ENCODE measurements at regions not wholly inside any gene's neighbourhood (a gene's known extent, or its start where the extent isn't known, plus 50 kb on each side); places are given as distances from the start of the nearest gene placed in this dataset.

DNA sequence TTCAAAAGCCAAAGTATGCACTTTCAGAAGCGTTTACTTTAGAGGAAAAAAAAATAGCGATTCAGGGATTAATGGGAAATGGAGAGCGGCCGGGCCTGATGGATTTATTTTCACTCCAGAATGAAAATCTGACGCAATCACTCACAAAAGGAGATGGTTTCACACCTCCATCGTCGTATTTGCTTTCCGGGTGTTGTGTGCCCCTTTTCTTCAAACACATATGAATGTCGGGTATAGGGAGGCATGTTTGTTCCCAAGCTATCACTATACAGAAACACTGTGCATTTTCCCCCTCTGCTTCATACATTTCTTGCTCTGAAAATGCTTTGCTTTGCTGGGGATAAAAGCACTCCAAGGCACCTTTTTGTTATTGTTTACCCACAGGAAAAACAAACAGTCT lies 562.2 kb upstream of the ZFHX3 start:
- Histone ChIP-seq H4K91ac (replicated peaks; ENCODE audit: insufficient read length, low read length) (no peak overlapping the region), H2BK20ac (ENCODE audit: low read length) (no peak overlapping the region), H3K4ac (replicated peaks; ENCODE audit: insufficient read length, low read depth, low read length) (no peak overlapping the region), H3K9me3 (ENCODE audit: insufficient read depth in 2 of 2, low read depth in 1 of 2, low read length in 1 of 2) (no peaks in the 10 kb centered on the region), H3K9ac (replicated peaks in 1 of 4; ENCODE audit: extremely low read depth in 1 of 4, low read depth in 3 of 4, low read length in 3 of 4) (no peak overlapping the region), H3K4me3 (ENCODE audit: extremely low read depth in 1 of 4, insufficient read depth in 2 of 4, low read depth in 3 of 4, low read length in 4 of 4) (no peak overlapping the region), H2BK120ac (replicated peaks; ENCODE audit: low read depth, low read length) (no peak overlapping the region), H3K4me2 (ENCODE audit: insufficient read depth in 1 of 2, low read depth in 2 of 2, low read length in 2 of 2) (no peak overlapping the region), H3K23ac (ENCODE audit: insufficient read length) (no peak overlapping the region), H2AK5ac (ENCODE audit: low read depth, low read length) (no peak overlapping the region), H3K79me1 (ENCODE audit: low read depth, low read length) (no peaks in the 10 kb centered on the region), H3K79me2 (ENCODE audit: control insufficient read depth in 1 of 2, insufficient read depth in 2 of 2, low read length in 2 of 2) (no peaks in the 10 kb centered on the region), H3K56ac (replicated peaks; ENCODE audit: insufficient read length, low read depth, low read length) (no peak overlapping the region), H4K20me1 (replicated peaks in 1 of 2; ENCODE audit: control insufficient read depth in 1 of 2, insufficient read depth in 2 of 2, low read length in 2 of 2) (no peaks in the 10 kb centered on the region), H3K23me2 (ENCODE audit: low read depth, low read length) (no peaks in the 10 kb centered on the region), H3K27me3 (replicated peaks in 1 of 4; ENCODE audit: control insufficient read depth in 3 of 4, extremely low read depth in 1 of 4, insufficient read depth in 3 of 4, low read length in 3 of 4) (no peaks in the 10 kb centered on the region), H4K8ac (ENCODE audit: extremely low read depth, insufficient read depth, low read length) (no peak overlapping the region), H4K5ac (ENCODE audit: insufficient read length, low read depth, low read length) (no peak overlapping the region), H3K27ac (ENCODE audit: low read depth, low read length) (no peak overlapping the region), H3K4me1 (replicated peaks in 1 of 4; ENCODE audit: control insufficient read depth in 3 of 4, insufficient read depth in 4 of 4, low read length in 3 of 4) (peaks cover 0 to 7% (median 3%) of the 10 kb centered on the region in 4 experiments; a peak in 3 of 7 replicates), H3K14ac (ENCODE audit: insufficient read length) (no peak overlapping the region), H2BK12ac (ENCODE audit: low read depth, low read length) (no peak overlapping the region; the same call in 1 of the 2 replicates), H2BK5ac (ENCODE audit: low read depth, low read length) (no peak overlapping the region), H3K18ac (ENCODE audit: extremely low read depth, low read length) (no peak overlapping the region), H2AFZ (ENCODE audit: low read length) (peak overlapping the region; percentile 43; the same call in 1 of the 2 replicates), H2BK15ac (ENCODE audit: low read length) (no peak overlapping the region), H3K36me3 (ENCODE audit: control insufficient read depth in 2 of 4, insufficient read depth in 4 of 4, low read length in 3 of 4) (no peaks in the 10 kb centered on the region)
- ChIA-PET POLR2A (ENCODE audit: partially characterized antibody) (no interaction called here), CTCF (ENCODE audit: partially characterized antibody) (no interaction called here)
- TF ChIP-seq NANOG (IDR thresholded peaks at IDR 0.05; ENCODE audit: insufficient read depth, low read depth, low read length, poor library complexity, severe bottlenecking) (no peak), SIRT6 (IDR thresholded peaks at IDR 0.05; ENCODE audit: low read length) (no peak), SUZ12 (IDR thresholded peaks at IDR 0.05; ENCODE audit: low read length) (no peak), RXRA (IDR thresholded peaks at IDR 0.05; ENCODE audit: insufficient read depth, low read depth, low read length) (no peak), SP1 (IDR thresholded peaks at IDR 0.05; ENCODE audit: low read depth, low read length) (no peak), POLR2A (IDR thresholded peaks at IDR 0.05; ENCODE audit: control extremely low read depth in 1 of 2, low read depth in 2 of 2, low read length in 2 of 2) (no peak), BACH1 (IDR thresholded peaks at IDR 0.05; ENCODE audit: low read length) (no peak), CEBPB (IDR thresholded peaks at IDR 0.05; ENCODE audit: low read depth, low read length) (0 out of 2 replicates have a peak, but pooled peaks have one; percentile 58)
- DNase-seq (ENCODE audit: low read depth in 1 of 2, low spot score in 2 of 2): no peak
- no peak for FAIRE-seq
- WGBS, 2 experiments (ENCODE audit: extremely low coverage in 1 of 2, insufficient coverage in 1 of 2, insufficient read length in 1 of 2, insufficient replicate concordance in 2 of 2, low coverage in 1 of 2, low lambda C conversion rate in 2 of 2, missing lambda C conversion rate in 1 of 2): 86% methylated on average over 9 of the region's 9 CpGs; no CpG with 5 or more reads in 1 of the 2 experiments

All from H1 (cell line).